Activated CD8-positive, alpha-beta memory T cell treated with anti-CD3 and anti-CD28 coated beads for 36 hours (primary cell): ENCODE measurements at regions not wholly inside any gene's neighbourhood (a gene's known extent, or its start where the extent isn't known, plus 50 kb on each side); places are given as distances from the start of the nearest gene placed in this dataset.

ENCODE experiments used
- CTCF ChIA-PET: fragments of 350-600 bp; sonication (Branson Sonifier 250); formaldehyde crosslinking; loops from one replicate; lab custom pipeline; 2021; ENCODE audit warnings: antibody characterized with exemption; lab: Charles Lee
- POLR2A ChIA-PET: fragments of 350-600 bp; sonication (Branson Sonifier 250); formaldehyde crosslinking; loops from one replicate; lab custom pipeline; 2021; ENCODE audit warnings: antibody characterized with exemption; lab: Charles Lee

DNA sequence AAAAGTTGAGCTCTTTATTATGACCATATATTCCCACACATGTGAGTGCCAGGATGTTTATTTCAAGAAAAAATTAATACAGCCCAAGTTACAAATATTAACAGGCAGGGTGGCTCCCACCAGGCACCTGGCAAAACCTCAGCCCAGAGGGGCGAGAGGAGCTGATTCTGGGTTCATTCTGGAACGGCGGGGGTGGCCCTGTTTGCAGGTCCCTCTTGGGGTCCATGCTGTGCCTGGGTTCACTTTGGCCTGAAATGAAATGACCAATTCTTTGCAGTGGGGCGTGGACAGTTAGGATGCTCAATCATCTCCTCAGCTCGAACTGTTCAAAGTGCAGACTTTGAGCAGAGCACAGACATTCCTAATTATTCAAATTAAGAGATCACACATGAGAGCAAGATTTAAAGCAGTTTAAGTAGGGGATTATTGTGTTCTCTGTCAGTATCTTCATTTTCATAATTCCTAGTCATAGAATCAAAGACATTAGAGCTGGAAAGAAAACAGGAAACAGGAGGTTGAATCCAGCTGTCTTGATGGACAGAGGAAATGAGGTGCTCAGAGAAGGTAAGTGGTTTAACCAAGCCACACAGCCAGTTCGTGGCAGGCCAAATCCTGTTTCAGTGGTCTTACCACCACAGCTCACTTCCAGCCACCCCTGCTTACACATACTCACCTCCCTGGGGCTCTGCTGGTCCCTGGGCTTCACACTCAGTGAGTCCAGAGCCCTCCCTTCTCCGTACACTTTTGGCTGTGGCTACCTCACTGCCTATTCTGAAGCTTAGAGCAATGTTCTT is 363.9 kb upstream of the TNRC6C start:
- POLR2A ChIA-PET = interaction anchor here (0.7 kb wide), 1 partner anchor 73 kb away, joined by 3 read pairs; no protein-coding TSS in a partner anchor
- CTCF ChIA-PET = no interaction called here

DNA sequence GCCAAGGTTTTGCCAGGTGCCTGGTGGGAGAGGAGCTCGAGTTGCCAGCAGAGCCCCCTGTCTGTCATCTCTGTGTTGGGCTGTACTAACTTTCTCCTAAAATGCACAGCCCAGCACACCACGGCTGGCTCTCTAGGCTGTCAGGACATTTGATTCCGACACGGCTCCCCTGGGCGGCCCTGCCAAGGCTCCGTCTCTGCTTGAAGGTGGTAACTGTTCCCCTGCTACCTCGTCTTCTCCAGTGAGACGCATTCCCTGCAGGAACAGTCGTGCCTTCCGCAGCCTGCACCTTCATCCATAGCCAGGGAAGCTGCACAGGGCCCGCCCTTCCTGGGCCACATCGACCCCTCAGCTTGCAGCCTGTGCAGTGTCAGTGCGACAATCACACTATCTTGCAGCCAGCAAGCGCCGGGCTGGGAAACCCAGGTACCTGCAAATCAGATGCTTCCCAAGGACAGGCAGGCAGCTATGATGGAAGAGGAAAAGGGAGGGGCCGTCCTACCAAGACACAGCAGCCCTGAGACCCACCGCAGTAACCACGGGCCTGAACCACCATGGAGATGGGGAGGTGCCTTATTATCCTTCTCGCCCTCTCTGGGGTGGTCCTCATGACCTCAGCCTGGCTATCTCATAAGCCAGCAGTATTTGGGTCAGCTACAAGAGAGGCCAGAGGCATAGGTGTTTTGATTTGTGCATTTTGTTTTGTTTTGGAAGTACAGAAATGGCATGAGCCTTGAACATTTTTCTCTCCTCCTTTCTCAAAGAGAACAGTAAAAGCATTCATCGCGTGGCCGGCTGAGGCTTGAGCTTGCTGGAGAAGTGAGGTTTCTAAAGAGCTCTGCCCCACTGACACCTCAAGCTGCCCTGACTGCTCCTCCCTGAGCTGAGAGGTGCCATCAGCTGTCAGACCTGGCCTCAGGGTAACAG is 361.7 kb upstream of the TNRC6C start:
- POLR2A ChIA-PET = no interaction called here
- CTCF ChIA-PET = no interaction called here

DNA sequence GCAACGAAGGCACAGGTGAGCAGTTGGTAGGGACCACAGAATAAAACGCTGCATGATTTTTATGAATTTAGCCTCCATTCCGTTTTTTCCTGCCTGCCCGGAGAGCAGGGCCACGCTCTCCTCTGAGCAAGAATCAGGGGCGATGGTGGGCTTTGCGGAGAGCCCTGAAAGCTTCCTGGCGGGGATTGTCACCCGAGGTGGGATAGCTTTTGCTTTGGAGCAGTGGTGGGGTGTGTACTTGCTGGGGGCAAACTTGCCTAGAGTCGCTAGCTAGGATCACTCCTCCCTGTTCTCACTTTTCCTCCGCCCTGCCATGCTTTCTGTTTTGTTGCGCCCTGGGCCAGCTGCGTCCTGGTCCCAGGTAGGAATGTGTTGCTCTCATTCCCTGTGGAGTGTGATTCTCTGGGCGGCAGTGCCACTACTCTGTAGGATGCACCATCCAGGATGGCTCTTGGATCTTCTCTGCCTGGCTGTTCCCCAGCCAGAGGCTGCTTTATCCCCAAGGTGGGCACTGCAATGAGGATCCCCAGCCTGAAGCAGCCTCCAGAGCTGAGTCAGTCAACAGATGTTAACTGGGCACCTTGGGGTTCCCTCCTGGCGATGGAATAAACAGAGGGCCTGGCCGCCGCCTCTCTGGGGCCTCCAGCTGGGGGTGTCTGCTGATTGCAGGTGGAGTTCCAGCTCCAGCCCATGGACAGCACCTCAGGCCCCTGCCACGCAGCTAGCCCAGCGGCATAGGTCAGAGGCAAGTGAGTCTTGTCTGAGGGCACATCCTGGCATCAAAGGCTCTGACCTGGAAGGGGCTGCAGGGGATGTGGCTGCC is 360.9 kb upstream of the TNRC6C start:
- ChIA-PET POLR2A (interaction anchor here (0.6 kb wide), 1 partner anchor 11 kb away, joined by 3 read pairs; no protein-coding TSS in a partner anchor), CTCF (interaction anchor here (1.9 kb wide), 1 partner anchor 15 kb away, joined by 5 read pairs; no protein-coding TSS in a partner anchor)

DNA sequence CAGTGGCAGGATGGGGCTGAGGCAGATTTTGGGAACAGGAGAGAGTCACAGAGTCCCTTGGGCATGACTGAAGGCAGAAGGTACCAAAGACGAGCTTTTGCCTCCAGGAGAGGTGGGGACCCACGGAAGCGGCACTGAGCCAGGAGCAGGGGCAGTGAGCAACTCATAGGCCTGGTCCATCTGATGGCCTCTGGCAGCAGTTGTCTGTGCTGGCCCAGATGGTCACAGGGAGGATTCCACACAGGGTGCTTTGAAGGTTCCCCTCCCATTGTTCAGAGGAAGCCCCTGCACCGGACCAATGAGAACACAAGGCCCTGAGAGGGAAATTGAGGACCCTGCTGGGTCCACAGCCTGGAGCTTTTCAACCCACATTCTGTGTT is 360.3 kb upstream of the TNRC6C start:
- ChIA-PET CTCF (interaction anchor here (1.9 kb wide), 1 partner anchor 15 kb away, joined by 5 read pairs; no protein-coding TSS in a partner anchor), POLR2A (no interaction called here)

DNA sequence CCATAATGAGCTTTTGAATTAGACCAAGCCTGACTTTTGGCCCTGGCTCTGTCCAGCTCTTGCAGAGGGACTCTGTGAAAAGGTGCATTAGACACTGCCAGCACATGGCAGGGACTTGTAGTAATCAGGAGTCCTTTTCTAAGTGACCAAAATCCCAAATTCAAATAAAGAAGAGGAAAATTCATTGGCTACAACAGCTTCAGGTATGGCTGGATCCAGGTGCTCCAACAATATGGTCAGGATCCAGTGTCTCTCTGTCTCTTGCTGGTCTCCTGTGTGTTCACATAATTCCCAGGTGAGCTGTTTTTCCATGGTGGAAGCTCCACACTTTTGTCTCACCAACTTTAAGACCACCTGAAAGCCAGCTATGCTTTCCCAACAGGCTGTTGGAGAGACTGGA is 358.8 kb upstream of the TNRC6C start:
- ChIA-PET CTCF (interaction anchor here (1.9 kb wide), 1 partner anchor 13 kb away, joined by 5 read pairs; no protein-coding TSS in a partner anchor), POLR2A (no interaction called here)

DNA sequence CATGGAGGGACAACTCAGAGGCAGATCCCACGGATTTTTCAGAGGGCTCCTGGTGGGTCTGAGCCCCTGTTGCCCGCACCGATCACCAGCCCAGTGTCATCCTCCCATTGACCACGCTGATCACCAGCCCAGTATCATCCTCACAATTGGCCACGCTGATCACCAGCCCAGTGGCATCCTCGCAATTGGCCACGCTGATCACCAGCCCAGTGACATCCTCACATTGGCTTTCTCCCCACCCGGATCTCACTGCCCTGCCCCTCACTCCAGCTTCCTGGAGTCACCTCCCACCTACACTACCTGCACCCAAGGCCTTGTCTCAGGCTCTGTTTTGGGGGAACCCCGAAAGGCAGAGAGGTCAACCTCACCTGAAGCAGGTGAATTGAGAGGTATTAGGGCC is 358.2 kb upstream of the TNRC6C start:
- POLR2A ChIA-PET = no interaction called here
- CTCF ChIA-PET = no interaction called here

DNA sequence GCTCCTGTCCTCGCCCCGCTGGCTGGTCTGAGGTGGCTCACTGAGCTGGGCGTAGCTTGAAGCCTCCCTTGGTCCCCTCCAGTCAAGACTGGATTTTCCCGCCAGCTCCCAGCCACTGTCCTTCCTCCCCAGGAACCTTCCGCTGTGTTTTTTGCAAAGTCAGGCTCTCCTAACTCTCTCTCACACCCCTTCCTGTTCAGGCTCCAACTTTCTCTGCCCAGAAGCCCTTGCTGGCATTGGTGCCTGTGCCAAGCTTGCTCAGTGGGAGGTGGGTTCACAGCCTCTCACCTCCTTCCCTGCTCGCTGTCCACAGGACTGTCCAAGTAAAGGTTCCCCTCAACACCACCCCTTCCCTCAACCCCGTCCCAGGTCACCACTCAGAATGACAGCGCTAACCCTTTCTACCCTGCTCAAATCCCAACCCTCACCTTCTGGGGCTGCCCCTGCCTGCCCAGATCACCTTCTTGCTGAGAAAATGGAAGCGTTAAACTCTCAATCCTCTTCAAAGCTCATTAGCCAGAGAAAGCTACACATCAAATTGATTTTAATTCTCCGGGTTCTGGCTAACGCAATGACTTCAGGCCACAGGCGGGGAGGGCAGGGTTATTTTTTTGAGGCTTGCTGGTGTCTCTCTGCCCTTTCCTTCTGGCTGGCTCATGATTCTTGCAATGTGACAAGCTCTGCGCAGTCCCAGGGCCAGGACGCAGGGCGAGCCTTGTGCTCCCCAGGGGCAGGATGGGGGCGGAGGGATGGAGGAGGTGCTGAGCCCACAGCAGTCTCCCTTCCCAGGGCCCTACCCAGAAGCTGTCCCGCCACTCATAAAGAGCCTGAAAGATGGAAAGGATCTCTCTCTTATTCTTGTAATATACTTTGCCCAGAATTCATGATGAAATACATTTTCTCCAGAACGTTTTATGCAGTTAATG is 357.2 kb upstream of the TNRC6C start:
- CTCF ChIA-PET = no interaction called here
- POLR2A ChIA-PET = no interaction called here

DNA sequence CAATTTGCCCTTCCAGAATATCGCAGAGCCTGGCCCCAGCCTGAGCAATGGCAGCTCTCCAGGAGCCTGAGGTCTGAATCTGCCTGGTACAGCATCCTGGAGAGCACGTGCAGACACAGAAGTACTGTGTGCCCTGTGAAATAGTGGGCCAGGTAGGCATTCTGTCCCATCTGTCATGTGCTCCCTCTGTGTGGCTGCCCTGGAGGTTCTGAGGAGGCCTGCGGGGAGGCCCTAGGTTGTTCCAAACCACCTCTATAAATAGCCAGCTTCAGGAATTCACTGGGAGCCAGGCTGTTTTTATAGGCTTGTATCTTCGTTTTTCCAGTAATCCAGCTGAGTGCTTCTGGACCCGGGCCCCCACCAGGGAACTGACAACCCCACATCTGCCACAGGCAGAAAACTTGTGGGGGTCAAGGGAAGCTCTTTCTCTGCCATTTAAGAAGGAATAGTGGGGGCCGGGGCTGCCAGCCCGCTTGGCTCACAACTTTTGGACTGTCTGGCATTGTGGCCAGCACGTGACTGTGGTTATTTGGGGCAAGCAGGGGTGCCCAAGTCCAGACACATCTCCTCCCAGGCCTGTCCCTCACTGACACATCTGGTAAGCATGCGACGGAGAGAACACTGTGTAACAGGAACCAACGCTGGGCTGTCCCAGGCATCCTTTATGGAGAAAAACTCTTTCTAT is 356.3 kb upstream of the TNRC6C start:
- ChIA-PET POLR2A (no interaction called here), CTCF (no interaction called here)

DNA sequence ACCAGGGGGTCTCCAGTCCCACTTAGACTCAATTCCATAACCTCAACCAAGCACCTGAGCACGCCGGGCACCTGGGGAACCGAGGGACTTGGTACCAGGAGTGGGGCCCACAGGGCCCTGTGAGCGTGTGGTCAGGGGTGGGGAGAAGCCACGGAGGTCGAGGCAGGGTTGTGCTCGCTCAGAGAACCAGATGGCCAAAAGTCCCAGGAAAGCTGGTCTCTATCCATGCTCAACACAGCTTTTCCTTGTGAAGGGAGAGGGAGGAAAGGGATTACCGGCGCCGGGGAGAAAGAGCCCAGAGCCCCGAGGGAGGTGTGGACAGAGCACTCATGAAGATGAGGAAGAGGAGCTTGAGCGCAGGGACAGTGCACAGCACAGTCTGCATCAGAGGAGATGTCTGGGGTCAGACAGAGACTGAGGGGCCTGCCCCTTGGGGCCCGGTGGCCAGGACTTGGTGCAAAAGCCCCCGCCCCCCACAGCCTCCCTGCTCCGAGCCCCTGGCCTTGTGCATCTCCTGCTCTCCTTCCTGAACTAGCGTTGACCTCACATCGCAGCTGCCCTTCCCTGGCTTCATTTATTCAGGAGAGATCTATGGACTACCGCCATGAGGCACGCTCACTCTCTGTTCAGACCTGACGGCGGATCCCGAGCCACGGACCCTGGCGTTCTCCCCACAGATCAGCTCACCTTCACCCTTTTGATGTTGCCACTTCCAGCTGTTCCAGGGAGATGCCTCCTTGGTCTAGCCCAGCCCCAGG is 355.4 kb upstream of the TNRC6C start:
- POLR2A ChIA-PET = no interaction called here

DNA sequence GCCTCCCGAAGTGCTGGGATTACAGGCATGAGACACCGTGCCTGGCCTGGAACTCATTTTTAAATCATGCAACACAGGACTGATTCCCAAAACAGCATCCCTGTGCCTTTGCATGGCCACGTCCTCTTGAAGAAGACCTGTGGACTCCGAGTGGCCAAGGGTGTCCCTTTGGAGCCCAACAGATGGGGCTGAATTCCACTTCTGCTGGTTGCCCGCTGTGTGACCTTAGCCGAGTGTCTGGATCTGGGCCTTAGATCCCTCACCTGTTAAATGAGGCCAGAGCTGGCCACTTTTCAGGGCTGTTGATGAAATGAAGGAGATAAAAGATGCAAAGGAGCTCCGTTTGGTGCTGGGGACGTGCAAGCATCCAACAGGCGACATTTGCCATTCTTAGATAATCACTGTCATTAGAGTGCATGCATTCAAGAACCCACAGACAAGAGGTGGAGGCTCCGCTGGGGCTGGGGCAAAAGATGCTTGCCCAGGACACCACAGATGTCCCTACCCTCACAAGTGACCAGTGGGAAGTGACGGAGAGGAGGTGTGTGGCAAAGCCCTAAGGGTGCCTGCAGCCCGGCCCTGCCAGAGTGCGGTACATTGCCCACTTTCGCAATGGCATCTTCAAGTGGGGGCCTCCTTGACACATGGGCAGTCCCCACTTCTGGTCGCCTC is 354.1 kb upstream of the TNRC6C start:
- CTCF ChIA-PET = no interaction called here
- POLR2A ChIA-PET = no interaction called here

More for the DNA sequence above, 355.4 kb upstream of the TNRC6C start:
- CTCF ChIA-PET = interaction anchor here (0.6 kb wide), 2 partner anchors 13 to 403 kb away, joined by 3 read pairs; no protein-coding TSS in a partner anchor

DNA sequence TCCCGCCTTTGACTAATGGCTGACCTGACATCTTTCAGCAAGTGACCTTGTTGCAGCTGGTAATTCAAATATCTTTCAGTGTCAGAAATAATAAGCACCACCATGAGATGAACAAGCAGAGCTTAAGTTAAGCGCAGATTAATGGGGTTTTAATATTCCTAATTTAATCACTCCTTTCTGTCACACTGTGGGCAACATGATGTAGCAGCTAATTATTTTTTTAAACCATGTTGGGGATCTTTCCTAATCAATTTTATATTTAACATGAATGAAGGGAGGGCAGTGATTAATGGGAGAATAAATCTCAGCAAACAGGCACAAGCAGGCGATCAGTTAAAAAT is 353.6 kb upstream of the TNRC6C start:
- CTCF ChIA-PET = no interaction called here
- POLR2A ChIA-PET = no interaction called here

DNA sequence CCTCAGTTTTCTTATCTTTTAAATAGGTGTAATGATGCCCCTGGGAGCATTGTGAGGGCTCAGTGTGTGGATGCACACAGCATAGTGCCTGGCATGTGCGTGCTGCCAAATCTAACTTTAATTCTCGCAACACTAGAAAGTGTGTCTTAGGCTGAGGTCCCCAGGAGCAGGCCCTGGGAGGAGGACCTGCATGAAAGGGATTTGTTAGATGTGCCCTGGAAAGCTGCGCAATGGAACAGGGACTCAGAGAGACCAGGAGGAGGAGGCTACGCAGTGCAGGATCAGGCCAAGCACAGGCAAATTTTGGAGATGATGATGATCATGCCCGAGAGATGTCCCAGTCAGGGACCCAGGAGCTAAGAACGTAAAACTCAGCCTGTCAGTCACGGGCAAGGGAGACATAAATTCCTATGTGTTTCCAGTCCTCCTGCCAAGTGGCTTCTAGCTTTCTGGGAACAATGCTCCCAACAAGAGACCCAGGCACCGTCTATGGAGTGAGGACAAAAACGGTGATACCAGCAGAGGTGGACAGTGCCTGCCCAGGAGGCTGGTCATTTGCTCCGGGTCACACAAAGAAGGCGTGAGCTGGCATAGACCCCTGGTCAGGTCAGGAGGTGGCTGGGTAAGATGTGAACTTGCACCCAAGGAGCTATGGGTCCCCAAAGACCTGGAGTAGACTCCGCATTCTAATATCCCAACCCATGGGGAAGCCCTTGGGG is 352.2 kb upstream of the TNRC6C start:
- ChIA-PET POLR2A (no interaction called here), CTCF (no interaction called here)

DNA sequence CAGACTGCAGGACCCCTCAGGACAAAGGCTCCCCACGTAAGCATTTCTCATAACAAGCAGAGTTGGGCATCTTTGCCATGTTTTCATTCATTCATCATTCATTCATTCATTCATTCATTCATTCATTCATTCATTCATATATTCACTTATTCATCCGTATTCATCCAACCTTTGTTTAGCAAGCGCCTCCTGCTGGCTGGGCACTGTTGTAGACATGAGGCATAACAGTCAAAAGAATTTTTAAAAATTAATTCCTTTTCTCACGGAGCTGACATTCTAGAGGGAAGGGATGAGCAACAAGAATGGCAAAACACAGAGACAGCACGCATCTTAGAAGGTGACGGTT is 351.7 kb upstream of the TNRC6C start:
- POLR2A ChIA-PET = no interaction called here
- CTCF ChIA-PET = no interaction called here

DNA sequence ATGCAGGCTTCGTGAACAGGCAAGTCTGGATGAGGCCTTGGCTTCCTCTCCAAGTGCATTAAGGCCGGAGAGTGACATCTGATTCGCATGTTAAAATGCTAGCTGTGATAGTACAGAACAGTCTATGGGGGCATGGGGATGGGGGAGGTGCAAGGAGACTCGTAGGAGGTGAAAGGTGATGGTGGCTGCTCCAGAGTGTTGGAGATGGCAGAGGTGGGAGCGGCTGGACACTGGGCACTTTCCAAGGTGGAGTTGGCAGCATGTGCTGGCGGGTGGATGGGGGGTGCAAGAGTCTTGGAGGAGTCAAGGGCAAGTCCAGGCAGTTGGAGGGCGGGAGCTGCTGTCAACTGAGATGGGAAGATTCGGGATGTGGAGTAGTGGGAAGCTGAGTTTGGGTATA is 350.9 kb upstream of the TNRC6C start:
- ChIA-PET CTCF (no interaction called here), POLR2A (no interaction called here)

DNA sequence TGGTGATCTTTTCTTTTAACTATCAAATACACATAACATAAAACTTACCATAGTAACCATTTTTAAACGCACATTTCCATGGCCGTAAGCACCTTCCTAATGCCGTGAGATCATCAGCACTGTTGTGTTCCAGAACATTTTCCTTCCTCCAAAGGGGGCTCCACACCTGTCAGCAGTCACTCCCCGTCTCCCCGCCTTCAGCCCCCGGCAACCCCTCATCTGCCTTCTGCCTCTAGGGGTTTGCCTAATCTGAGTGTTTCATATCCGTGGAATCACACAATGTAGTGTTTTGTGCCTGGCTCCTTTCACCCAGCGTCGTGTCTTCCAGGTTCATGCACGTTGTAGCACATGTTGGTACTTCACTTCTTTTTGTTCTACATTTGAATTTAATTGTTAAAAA is 350.1 kb upstream of the TNRC6C start:
- CTCF ChIA-PET = no interaction called here
- POLR2A ChIA-PET = interaction anchor here (0.5 kb wide), 1 partner anchor 11 kb away, joined by 3 read pairs; no protein-coding TSS in a partner anchor
